Mucosa of descending colon (tissue), 3 donors: ENCODE measurements at regions not wholly inside any gene's neighbourhood (a gene's known extent, or its start where the extent isn't known, plus 50 kb on each side); places are given as distances from the start of the nearest gene placed in this dataset.

Experiments used
- ATAC-seq: fragments of 200-7000 bp; cut with Tn5 transposase; one replicate; pipeline ENCODE4 v1.9.1; 2020; ENCODE audit warnings: mild to moderate bottlenecking, moderate library complexity
- DNase-seq, 3 donors: peaks; one replicate each; pipeline ENCODE4 v3.0.0-alpha.2; 2020
- H3K36me3 ChIP-seq: fragments of 200-600 bp; one replicate; pipeline ENCODE4 v1.8.0; 2021; ENCODE audit warnings: low read depth, mild to moderate bottlenecking
- H3K4me1 ChIP-seq: fragments of 200-600 bp; one replicate; pipeline ENCODE4 v1.8.0; 2021; ENCODE audit warnings: low read depth, mild to moderate bottlenecking
- H3K4me3 ChIP-seq: fragments of 200-600 bp; one replicate; pipeline ENCODE4 v1.8.0; 2021; ENCODE audit warnings: mild to moderate bottlenecking
- H3K9me3 ChIP-seq: fragments of 200-600 bp; one replicate; pipeline ENCODE4 v1.8.0; 2021; ENCODE audit warnings: mild to moderate bottlenecking
- CTCF ChIP-seq: fragments of 200-600 bp; IDR thresholded peaks from one replicate; pipeline ENCODE4 v1.8.0; 2022; ENCODE audit warnings: antibody characterized with exemption, mild to moderate bottlenecking
- intact Hi-C, 2 donors: fragments of 100-400 bp; cut with DNase I in 1 of 2; cut with micrococcal nuclease in 1 of 2; formaldehyde crosslinking; loops; one replicate each; pipeline versions ENCODE4 v1.11.0 to v1.11.1; 2022; cut with DNase I, micrococcal nuclease
- donor health status: DM: no; HTN: no; CAD: no; lungs with moderate emphysema.
- donor health status: DM: no; HTN: no; CAD: no.
- donor health status: DM: no; HTN: yes; CAD: no.

- H3K4me3 ChIP-seq: no peak overlapping the region
- ATAC-seq: no peak
- intact Hi-C loops: no loop called here
Observed at GRCh38 chr20:2245637-2246036, 50.2 kb upstream of the TGM3 start.

More at GRCh38 chr20:2245637-2246036, 50.2 kb upstream of the TGM3 start:
- Histone ChIP-seq H3K36me3 (no peaks in the 10 kb centered on the region), H3K4me1 (no peaks in the 10 kb centered on the region), H3K9me3 (no peaks in the 10 kb centered on the region)
- TF ChIP-seq CTCF: no peak
- no peak for DNase-seq
